Aorta (tissue), 5 donors: ENCODE measurements at regions not wholly inside any gene's neighbourhood (a gene's known extent, or its start where the extent isn't known, plus 50 kb on each side); places are given as distances from the start of the nearest gene placed in this dataset.
"Not testable (repeated sequence)": the region's sequence is repeated elsewhere in the genome, so short reads cannot be mapped to it uniquely, and the experiment has no call there.

Source experiments
- ATAC-seq: fragments of 200-7000 bp; cut with Tn5 transposase; one replicate; pipeline ENCODE4 v1.9.1; 2022; ENCODE audit warnings: moderate library complexity; ENCODE audit not compliant: low FRiP score
- DNase-seq, 2 donors: peaks; one replicate each; pipeline ENCODE4 v3.0.0-alpha.2; 2020
- H3K27ac ChIP-seq, 2 donors: one replicate each; pipeline ENCODE4 v1.5.1; 2013; ENCODE audit warnings: low read length in 2 of 2, mild to moderate bottlenecking in 2 of 2, moderate library complexity in 2 of 2, control low read depth in 1 of 2, inconsistent platforms in 1 of 2, low read depth in 1 of 2
- H3K27me3 ChIP-seq, 2 donors: one replicate each; pipeline ENCODE4 v1.6.1; 2013; ENCODE audit warnings: control low read depth in 1 of 2, low read length in 1 of 2, mild to moderate bottlenecking in 1 of 2, moderate library complexity in 1 of 2; ENCODE audit not compliant: insufficient read depth in 2 of 2, control insufficient read depth in 1 of 2
- H3K36me3 ChIP-seq, 2 donors: one replicate each; pipeline ENCODE4 v1.6.1; 2013; ENCODE audit warnings: control low read depth in 1 of 2, low read length in 1 of 2, mild to moderate bottlenecking in 1 of 2; ENCODE audit not compliant: insufficient read depth in 2 of 2, control insufficient read depth in 1 of 2
- H3K4me1 ChIP-seq, 2 donors: one replicate each; pipeline ENCODE4 v1.6.1; 2013; ENCODE audit warnings: low read length in 2 of 2, control low read depth in 1 of 2, mild to moderate bottlenecking in 1 of 2, moderate library complexity in 1 of 2; ENCODE audit not compliant: insufficient read depth in 2 of 2, control insufficient read depth in 1 of 2
- H3K4me3 ChIP-seq, 2 donors: one replicate each; pipeline ENCODE4 v1.5.1; 2013; ENCODE audit warnings: low read length in 2 of 2, control low read depth in 1 of 2, mild to moderate bottlenecking in 1 of 2
- H3K9me3 ChIP-seq: one replicate; pipeline ENCODE4 v1.6.1; 2013; ENCODE audit warnings: mild to moderate bottlenecking, low read length; ENCODE audit not compliant: control insufficient read depth
- WGBS, 2 donors: extraction: QIAGEN DNeasy Blood & Tissue Kit; methylation state at CpG; one replicate each; pipeline ENCODE4 v1.1.7; 2013; 5-methylcytosine and 5-hydroxymethylcytosine counted together
- intact Hi-C, 2 donors: fragments of 100-400 bp; cut with DNase I; formaldehyde crosslinking; loops; one replicate each; pipeline versions ENCODE4 v1.14.2 to v1.15.0; 2022
- donor health status: healthy with polysubstance abuse.
- donor health status: Bipolar disorder and iron deficiency.
- donor health status: DM: no; HTN: no; CAD: no.
- donor health status: DM: no; HTN: no; CAD: no.
- donor health status: DM: yes; HTN: yes; CAD: no.

DNA sequence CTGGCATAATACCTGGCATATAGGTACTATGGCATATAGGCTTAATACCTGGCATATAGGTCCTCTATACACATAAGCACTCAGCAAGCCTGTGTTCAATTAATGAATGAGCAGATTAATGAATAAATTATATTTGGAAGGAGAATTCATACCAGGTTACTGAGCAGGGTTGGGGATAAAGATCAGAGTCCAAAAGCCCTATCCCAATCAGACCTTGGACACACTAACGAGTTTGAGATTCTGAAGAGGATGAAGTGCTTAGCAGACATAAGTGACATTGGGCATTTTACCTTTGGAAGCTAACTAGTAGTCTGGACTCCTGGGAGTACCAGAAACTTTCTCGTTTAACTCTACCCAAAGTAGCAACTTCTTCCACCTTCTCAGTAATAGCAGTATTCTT lies 63.3 kb upstream of the ARHGAP29 start:
- H3K9me3 ChIP-seq = no peaks in the 10 kb centered on the region
- H3K27me3 ChIP-seq = no peaks in the 10 kb centered on the region
- no peaks in the 10 kb centered on the region for H3K36me3 ChIP-seq
- H3K4me1 ChIP-seq = peaks cover 4 to 10% of the 10 kb centered on the region in 2 donors
- DNase-seq = no peak
- H3K27ac ChIP-seq = no peak overlapping the region
- no peak overlapping the region for H3K4me3 ChIP-seq
- intact Hi-C loops = no loop called here
- WGBS, 2 donors = 93% methylated on average over 2 of the region's 2 CpGs
- ATAC-seq = no peak

DNA sequence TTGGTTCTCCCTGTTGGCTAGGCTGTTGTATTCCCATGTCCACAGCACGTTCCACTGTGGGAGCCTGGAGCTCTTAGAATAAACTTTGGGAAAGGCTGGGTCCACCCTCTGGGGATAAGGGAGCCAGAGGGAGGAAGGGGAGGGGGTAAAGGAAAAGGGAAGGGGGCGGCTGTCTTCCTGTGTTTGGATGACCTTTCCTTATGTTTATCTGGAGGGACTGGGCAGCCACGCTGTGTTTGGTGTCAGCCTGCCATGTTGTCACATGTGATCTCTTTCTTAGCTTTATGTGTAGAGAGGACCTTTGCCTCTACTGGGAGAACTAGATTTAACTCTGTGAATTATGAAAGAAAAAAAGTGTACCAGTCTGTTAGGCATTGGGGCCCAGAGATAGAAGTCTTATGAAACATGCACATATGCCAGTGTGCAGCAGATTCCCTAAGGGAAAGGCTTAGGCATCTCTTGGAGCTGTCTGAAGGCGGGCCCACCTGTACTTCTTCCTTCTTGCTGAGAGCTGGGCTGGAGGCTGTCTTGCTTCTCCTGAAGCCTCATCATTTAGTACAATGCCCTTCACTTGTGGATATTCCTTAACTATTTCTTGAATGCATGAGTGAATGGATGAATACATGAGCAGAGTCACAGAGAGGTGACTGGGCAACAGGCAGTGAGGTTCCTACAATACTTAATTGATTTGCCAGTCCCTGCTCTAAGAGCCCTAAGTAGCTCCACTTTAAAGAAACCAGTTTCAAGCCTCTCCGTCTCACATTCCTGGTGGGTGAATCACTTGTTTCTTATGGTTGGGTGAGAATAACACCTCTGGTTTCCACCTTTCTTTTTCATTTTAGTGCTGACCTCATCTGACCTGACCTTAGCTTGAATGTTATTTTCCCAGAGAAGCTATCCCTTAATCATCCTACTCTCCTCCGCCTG lies 62.5 kb upstream of the ARHGAP29 start:
- Histone ChIP-seq H3K36me3 (no peaks in the 10 kb centered on the region), H3K4me3 (no peak overlapping the region), H3K27me3 (no peaks in the 10 kb centered on the region), H3K9me3 (no peaks in the 10 kb centered on the region), H3K27ac (no peak overlapping the region), H3K4me1 (peaks cover 0 to 4% of the 10 kb centered on the region in 2 donors)
- DNase-seq (no peak), ATAC-seq (no peak)
- 43% methylated on average over 6 of the region's 6 CpGs for WGBS, 2 donors
- intact Hi-C loops = no loop called here

DNA sequence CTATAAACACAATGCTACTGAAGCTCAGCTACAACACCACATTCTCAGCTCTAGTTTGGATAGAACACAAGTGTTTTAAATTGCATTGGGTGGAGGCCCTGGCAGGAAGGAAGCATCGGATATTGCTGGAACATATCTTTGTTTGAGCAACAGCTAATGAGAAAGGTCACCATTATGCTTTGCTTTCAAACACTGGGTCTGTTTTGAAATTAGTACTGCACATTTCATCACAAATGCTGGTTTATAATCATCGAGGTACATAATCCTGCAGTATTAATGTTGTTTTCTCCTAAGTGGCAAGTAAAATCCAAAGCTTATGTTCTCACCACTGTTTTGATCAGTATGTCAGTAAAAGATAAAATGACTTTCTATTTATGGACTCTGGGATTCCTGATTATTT lies 61.5 kb upstream of the ARHGAP29 start:
- Histone ChIP-seq H3K9me3 (no peaks in the 10 kb centered on the region), H3K4me3 (no peak overlapping the region), H3K27me3 (no peaks in the 10 kb centered on the region), H3K36me3 (no peaks in the 10 kb centered on the region), H3K27ac (no peak overlapping the region), H3K4me1 (no peaks in the 10 kb centered on the region)
- intact Hi-C loops = no loop called here
- ATAC-seq = peak; percentile 75
- no peak for DNase-seq
- WGBS, 2 donors = 18 to 27% methylated on average over 2 of the region's 2 CpGs

DNA sequence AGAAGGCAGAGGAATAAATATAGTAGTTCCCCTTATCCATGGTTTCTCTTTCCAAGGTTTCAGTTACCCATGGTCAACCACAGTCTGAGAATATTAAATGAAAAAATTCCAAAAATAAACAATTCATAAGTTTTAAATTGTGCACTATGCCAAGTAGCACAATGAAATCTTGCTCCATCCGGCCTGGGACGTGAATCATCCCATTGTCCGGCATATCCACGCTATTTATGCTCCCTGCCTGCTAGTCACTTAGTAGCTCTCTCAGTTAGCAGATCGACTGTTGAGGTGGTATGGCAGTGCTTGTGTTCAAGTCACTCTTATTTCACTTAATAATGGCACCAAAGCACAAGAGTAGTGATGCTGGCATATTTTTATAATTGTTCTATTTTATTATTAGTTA lies 58.6 kb upstream of the ARHGAP29 start:
- ATAC-seq = no peak

DNA sequence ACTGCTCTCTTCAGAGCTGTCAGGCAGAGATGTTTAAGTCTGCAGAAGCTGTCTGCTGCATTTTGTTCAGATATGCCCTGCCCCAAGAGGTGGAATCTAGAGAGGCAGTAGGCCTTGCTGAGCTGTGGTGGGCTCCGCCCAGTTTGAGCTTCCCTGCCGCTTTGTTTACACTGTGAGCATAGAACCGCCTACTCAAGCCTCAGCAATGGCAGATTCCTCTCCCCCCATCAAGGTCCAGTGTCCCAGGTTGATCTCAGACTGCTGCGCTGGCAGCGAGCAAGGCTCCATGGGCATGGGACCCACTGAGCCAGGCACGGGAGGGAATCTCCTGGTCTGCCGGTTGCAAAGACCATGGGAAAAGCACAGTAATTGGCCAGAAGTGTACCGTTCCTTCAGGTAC lies 55.6 kb upstream of the ARHGAP29 start:
- H3K27me3 ChIP-seq, H3K4me3 ChIP-seq, intact Hi-C loops, H3K4me1 ChIP-seq, ATAC-seq, DNase-seq, H3K9me3 ChIP-seq, H3K27ac ChIP-seq, H3K36me3 ChIP-seq: not testable (repeated sequence)
- 96 to 97% methylated on average over 8 of the region's 8 CpGs for WGBS, 2 donors

More for the DNA sequence above, 58.6 kb upstream of the ARHGAP29 start:
- intact Hi-C loops = no loop called here
- 20 to 21% methylated on average over 5 of the region's 5 CpGs for WGBS, 2 donors
- H3K36me3 ChIP-seq = no peaks in the 10 kb centered on the region
- no peak for DNase-seq
- H3K27ac ChIP-seq = no peak overlapping the region
- H3K9me3 ChIP-seq = no peaks in the 10 kb centered on the region
- no peaks in the 10 kb centered on the region for H3K4me1 ChIP-seq
- no peak overlapping the region for H3K4me3 ChIP-seq
- no peaks in the 10 kb centered on the region for H3K27me3 ChIP-seq

DNA sequence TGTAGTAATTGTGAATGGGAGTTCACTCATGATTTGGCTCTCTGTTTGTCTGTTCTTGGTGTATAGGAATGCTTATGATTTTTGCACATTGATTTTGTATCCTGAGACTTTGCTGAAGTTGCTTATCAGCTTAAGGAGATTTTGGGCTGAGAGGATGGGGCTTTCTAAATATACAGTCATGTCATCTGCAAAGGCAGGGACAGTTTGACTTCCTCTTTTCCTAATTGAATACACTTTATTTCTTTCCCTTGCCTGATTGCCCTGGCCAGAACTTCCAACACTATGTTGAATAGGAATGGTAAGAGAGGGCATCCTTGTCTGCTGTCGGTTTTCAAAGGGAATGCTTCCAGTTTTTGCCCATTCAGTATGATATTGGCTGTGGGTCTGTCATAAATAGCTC lies 51.9 kb upstream of the ARHGAP29 start:
- H3K9me3 ChIP-seq, H3K27ac ChIP-seq, DNase-seq, H3K4me3 ChIP-seq, H3K4me1 ChIP-seq, H3K27me3 ChIP-seq, H3K36me3 ChIP-seq, intact Hi-C loops, ATAC-seq: not testable (repeated sequence)
- WGBS, 2 donors = 91 to 96% methylated on average over 1 of the region's 1 CpG
